ENCODE measurements at regions not wholly inside any gene's neighbourhood (a gene's known extent, or its start where the extent isn't known, plus 50 kb on each side); places are given as distances from the start of the nearest gene placed in this dataset.

DNA sequence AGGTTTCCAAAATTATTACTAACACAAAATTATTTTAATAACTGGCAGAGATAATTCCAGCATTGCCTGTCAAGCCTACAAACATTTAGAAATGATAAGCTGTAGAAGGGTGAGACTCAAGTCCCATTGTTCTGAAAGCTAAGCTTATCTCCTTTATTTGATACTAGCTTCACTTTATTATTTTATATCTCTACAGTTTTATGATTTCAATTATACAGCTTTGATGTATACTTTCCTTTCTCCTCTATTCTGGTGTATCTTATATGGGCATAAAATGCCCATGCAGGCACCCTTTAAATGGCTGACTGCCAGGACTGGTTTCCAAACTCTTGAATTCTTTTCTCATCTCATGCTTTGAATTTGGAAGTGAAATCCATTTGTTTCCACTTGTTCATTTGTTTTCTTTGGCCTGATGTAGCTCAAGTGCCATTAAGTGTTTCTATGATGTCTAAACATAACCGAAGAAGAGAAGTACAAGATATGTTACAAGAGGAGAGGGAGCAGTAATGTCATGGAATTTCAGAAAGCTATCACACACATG, 372.1 kb upstream of the ARHGEF26 start:
- no peak for TF ChIP-seq EZH2phosphoT487 (IDR thresholded peaks at IDR 0.05; ENCODE audit: borderline replicate concordance)
- TF ChIP-seq, protein P1, sequence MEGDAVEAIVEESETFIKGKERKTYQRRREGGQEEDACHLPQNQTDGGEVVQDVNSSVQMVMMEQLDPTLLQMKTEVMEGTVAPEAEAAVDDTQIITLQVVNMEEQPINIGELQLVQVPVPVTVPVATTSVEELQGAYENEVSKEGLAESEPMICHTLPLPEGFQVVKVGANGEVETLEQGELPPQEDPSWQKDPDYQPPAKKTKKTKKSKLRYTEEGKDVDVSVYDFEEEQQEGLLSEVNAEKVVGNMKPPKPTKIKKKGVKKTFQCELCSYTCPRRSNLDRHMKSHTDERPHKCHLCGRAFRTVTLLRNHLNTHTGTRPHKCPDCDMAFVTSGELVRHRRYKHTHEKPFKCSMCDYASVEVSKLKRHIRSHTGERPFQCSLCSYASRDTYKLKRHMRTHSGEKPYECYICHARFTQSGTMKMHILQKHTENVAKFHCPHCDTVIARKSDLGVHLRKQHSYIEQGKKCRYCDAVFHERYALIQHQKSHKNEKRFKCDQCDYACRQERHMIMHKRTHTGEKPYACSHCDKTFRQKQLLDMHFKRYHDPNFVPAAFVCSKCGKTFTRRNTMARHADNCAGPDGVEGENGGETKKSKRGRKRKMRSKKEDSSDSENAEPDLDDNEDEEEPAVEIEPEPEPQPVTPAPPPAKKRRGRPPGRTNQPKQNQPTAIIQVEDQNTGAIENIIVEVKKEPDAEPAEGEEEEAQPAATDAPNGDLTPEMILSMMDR (conservative IDR thresholded peaks at IDR 0.05; ENCODE audit: low read length) = no peak
